Superior temporal gyrus (tissue), 1 donor: ENCODE measurements at regions not wholly inside any gene's neighbourhood (a gene's known extent, or its start where the extent isn't known, plus 50 kb on each side); places are given as distances from the start of the nearest gene placed in this dataset.

Experiments used
- DNase-seq: peaks from one replicate; pipeline ENCODE4 v3.0.0-alpha.2; 2016; ENCODE audit errors: extremely low spot score

- no peak for DNase-seq
Observed at GRCh38 chr3:159127021-159127392, 325.2 kb downstream of the MFSD1 start.

- DNase-seq: no peak
Observed at GRCh38 chr3:159128628-159129027, 326.8 kb downstream of the MFSD1 start.

GRCh38 chr3:159130108-159130507, 328.3 kb downstream of the MFSD1 start:
- no peak for DNase-seq

GRCh38 chr3:159131376-159131775, 329.5 kb downstream of the MFSD1 start:
- no peak for DNase-seq

GRCh38 chr3:159137949-159138348, 336.1 kb downstream of the MFSD1 start:
- no peak for DNase-seq

GRCh38 chr3:159139326-159139725, 337.5 kb downstream of the MFSD1 start:
- DNase-seq: no peak

GRCh38 chr3:159144472-159144871, 342.6 kb downstream of the MFSD1 start:
- DNase-seq: no peak

- no peak for DNase-seq
Observed at GRCh38 chr3:159144891-159145290, 343.0 kb downstream of the MFSD1 start.

- DNase-seq: no peak
Observed at GRCh38 chr3:159146392-159146791, 344.5 kb downstream of the MFSD1 start.

GRCh38 chr3:159146856-159147435, 345.1 kb downstream of the MFSD1 start:
- no peak for DNase-seq

GRCh38 chr3:159147813-159148212, 346.0 kb downstream of the MFSD1 start:
- no peak for DNase-seq

GRCh38 chr3:159148466-159148865, 346.6 kb downstream of the MFSD1 start:
- no peak for DNase-seq

GRCh38 chr3:159149131-159149530, 347.3 kb downstream of the MFSD1 start:
- DNase-seq: no peak

GRCh38 chr3:159149633-159150032, 347.8 kb downstream of the MFSD1 start:
- no peak for DNase-seq

- DNase-seq: no peak
Observed at GRCh38 chr3:159150180-159150579, 348.3 kb downstream of the MFSD1 start.

- DNase-seq: no peak
Observed at GRCh38 chr3:159151130-159151529, 349.3 kb downstream of the MFSD1 start.

GRCh38 chr3:159157275-159157674, 355.4 kb downstream of the MFSD1 start:
- DNase-seq: no peak

- DNase-seq: no peak
Observed at GRCh38 chr3:159158213-159158612, 356.4 kb downstream of the MFSD1 start.

GRCh38 chr3:159158801-159159200, 356.9 kb downstream of the MFSD1 start:
- no peak for DNase-seq

GRCh38 chr3:159159546-159159945, 357.7 kb downstream of the MFSD1 start:
- no peak for DNase-seq

GRCh38 chr3:159163656-159164055, 361.8 kb downstream of the MFSD1 start:
- DNase-seq: no peak

GRCh38 chr3:159165961-159166360, 364.1 kb downstream of the MFSD1 start:
- DNase-seq: peak; percentile 52

GRCh38 chr3:159166899-159167586, 365.2 kb downstream of the MFSD1 start:
- no peak for DNase-seq

- DNase-seq: no peak
Observed at GRCh38 chr3:159168788-159169187, 366.9 kb downstream of the MFSD1 start.
